ENCODE measurements at regions not wholly inside any gene's neighbourhood (a gene's known extent, or its start where the extent isn't known, plus 50 kb on each side); places are given as distances from the start of the nearest gene placed in this dataset.

DNA sequence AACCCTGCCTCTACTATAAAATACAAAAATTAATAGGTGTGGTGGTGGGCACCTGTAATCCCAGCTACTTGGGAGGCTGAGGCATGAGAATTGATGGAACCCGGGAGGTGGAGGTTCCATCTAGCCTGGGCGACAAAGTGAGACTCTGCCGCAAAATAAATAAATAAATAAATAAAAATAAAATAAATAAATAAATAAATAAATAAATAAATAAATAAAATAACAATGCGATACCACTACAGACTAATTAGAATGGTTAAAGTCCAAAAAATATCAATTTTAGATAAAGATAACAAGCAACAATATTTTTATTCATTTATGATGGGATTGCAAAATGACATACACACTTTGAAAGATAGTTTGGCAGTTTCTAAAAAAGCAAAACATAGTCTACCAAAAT is 1131.5 kb downstream of the SI start:
- intact Hi-C loops (cut with DNase I): no loop called here

DNA sequence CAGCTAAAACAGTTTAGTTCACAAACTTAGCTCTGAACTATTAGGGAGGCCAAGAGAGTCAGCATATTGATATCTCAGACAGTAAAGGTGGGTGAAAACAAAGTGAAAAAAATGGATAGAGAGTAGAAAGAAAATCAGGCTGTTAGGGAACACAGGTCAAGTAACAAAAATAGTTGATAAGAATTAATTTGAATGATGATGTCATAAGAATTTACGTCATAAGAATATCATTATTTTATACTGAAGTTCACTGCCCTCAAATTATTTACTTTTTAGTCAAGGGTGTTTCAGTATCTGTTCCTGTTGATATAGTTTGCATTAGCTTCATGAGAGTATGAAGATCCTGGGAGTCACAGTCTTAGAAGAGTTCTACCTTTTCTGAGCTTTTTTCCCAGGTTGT is 1134.6 kb downstream of the SI start:
- TF ChIP-seq POLR2A (IDR thresholded peaks at IDR 0.05): no peak
- TF ChIP-seq, protein P1, sequence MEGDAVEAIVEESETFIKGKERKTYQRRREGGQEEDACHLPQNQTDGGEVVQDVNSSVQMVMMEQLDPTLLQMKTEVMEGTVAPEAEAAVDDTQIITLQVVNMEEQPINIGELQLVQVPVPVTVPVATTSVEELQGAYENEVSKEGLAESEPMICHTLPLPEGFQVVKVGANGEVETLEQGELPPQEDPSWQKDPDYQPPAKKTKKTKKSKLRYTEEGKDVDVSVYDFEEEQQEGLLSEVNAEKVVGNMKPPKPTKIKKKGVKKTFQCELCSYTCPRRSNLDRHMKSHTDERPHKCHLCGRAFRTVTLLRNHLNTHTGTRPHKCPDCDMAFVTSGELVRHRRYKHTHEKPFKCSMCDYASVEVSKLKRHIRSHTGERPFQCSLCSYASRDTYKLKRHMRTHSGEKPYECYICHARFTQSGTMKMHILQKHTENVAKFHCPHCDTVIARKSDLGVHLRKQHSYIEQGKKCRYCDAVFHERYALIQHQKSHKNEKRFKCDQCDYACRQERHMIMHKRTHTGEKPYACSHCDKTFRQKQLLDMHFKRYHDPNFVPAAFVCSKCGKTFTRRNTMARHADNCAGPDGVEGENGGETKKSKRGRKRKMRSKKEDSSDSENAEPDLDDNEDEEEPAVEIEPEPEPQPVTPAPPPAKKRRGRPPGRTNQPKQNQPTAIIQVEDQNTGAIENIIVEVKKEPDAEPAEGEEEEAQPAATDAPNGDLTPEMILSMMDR (IDR thresholded peaks at IDR 0.05): no peak
- 82 to 89% (median 85%) methylated on average over 1 of the region's 1 CpG for WGBS, 4 donors
- no peaks in the 10 kb centered on the region for H3K27me3 ChIP-seq
- H3K27ac ChIP-seq: no peak overlapping the region
- no peak overlapping the region for H3K4me3 ChIP-seq
- peaks cover 0 to 4% (median 0%) of the 10 kb centered on the region in 12 donors for H3K9me3 ChIP-seq
- ATAC-seq (no peak), DNase-seq (no peak)
- H3K36me3 ChIP-seq: no peaks in the 10 kb centered on the region
- intact Hi-C loops (cut with DNase I): no loop called here
- H3K4me1 ChIP-seq: no peaks in the 10 kb centered on the region

More for the DNA sequence above, 1131.5 kb downstream of the SI start:
- H3K9me3 ChIP-seq: peaks cover 0 to 4% (median 0%) of the 10 kb centered on the region in 12 donors
- no peak for DNase-seq
- H3K27me3 ChIP-seq: no peaks in the 10 kb centered on the region
- 83 to 98% (median 91%) methylated on average over 4 of the region's 4 CpGs for WGBS, 4 donors
- no peak overlapping the region for H3K4me3 ChIP-seq
- TF ChIP-seq, protein P1 (IDR thresholded peaks at IDR 0.05): no peak
- TF ChIP-seq POLR2A (IDR thresholded peaks at IDR 0.05): no peak
- no peak overlapping the region for H3K27ac ChIP-seq
- no peaks in the 10 kb centered on the region for H3K36me3 ChIP-seq
- H3K4me1 ChIP-seq: no peaks in the 10 kb centered on the region
- no peak for ATAC-seq

DNA sequence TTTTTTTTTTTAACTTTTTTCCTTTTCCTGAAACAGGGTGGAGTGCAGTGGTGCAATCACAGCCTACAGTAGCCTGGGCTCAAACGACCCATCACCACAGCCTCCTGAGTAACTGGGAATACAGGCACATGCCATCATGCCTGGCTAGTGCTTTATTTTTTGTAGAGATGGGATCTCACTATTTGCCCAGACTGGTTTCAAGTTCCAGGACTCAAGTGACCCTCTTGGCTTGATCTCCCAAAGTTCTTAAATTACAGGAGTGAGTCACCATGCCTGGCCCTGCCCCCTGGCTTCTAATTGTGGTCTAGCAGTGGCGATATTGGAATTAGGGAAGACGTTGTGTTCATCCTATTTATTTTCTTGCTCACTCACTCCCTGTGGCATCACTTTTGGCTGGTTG is 1138.4 kb downstream of the SI start:
- H3K36me3 ChIP-seq: no peaks in the 10 kb centered on the region
- ATAC-seq (no peak), DNase-seq (no peak)
- H3K4me1 ChIP-seq: no peaks in the 10 kb centered on the region
- no peak for TF ChIP-seq POLR2A (IDR thresholded peaks at IDR 0.05)
- TF ChIP-seq, protein P1 (IDR thresholded peaks at IDR 0.05): no peak
- intact Hi-C loops (cut with DNase I): no loop called here
- H3K27me3 ChIP-seq: no peaks in the 10 kb centered on the region
- 30 to 66% (median 52%) methylated on average over 3 of the region's 3 CpGs for WGBS, 4 donors
- H3K4me3 ChIP-seq: no peak overlapping the region
- H3K9me3 ChIP-seq: peaks cover 0 to 4% (median 0%) of the 10 kb centered on the region in 12 donors
- no peak overlapping the region for H3K27ac ChIP-seq

DNA sequence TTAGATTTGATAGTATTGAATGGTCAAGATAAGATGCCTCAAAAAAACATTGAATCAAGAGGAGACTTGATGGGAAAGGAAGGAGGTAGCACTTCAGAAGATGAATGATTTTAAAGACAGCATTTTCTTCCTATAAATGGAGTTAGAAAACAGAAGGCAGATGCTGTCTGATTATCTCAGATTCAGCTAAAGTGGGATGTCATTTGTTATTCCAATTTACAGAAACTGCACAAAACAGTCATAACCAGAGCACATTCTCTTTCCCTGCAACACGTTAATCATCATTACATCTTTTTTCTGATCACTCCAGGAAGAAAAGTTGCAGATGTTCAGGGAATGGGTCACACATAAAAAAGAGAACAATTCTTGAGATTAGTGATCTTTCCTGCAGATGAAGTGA is 1141.8 kb downstream of the SI start:
- Histone ChIP-seq H3K4me3 (no peak overlapping the region), H3K9me3 (no peaks in the 10 kb centered on the region), H3K27me3 (no peaks in the 10 kb centered on the region), H3K4me1 (no peaks in the 10 kb centered on the region), H3K36me3 (no peaks in the 10 kb centered on the region), H3K27ac (no peak overlapping the region)
- TF ChIP-seq, protein P1 (IDR thresholded peaks at IDR 0.05): no peak
- no peak for TF ChIP-seq POLR2A (IDR thresholded peaks at IDR 0.05)
- ATAC-seq (no peak), DNase-seq (no peak)
- 41 to 50% (median 47%) methylated on average over 1 of the region's 1 CpG for WGBS, 4 donors
- intact Hi-C loops (cut with DNase I): no loop called here

All from heart left ventricle (tissue), 16 donors.